ENCODE measurements at regions not wholly inside any gene's neighbourhood (a gene's known extent, or its start where the extent isn't known, plus 50 kb on each side); places are given as distances from the start of the nearest gene placed in this dataset.

- Histone ChIP-seq H3K56ac (ENCODE audit: low read length) (no peak overlapping the region), H3K9ac (ENCODE audit: low read length) (no peak overlapping the region), H4K5ac (ENCODE audit: low read length) (no peak overlapping the region), H3K4me2 (ENCODE audit: low read length) (no peak overlapping the region), H3K36me3 (ENCODE audit: control insufficient read depth, insufficient read depth, low read length) (no peaks in the 10 kb centered on the region), H3K79me1 (ENCODE audit: low read length) (no peaks in the 10 kb centered on the region), H3K18ac (ENCODE audit: low read length) (no peak overlapping the region), H3K79me2 (ENCODE audit: control insufficient read depth, insufficient read depth, low read length) (no peaks in the 10 kb centered on the region), H3K23ac (ENCODE audit: low read length) (no peak overlapping the region), H3K4ac (ENCODE audit: low read depth, low read length) (no peak overlapping the region), H2BK15ac (replicated peaks; ENCODE audit: low read depth) (no peak overlapping the region), H2AK5ac (ENCODE audit: low read length) (no peak overlapping the region), H2BK120ac (ENCODE audit: low read depth, low read length) (no peak overlapping the region), H4K8ac (ENCODE audit: low read depth, low read length) (no peak overlapping the region), H3K27me3 (ENCODE audit: insufficient read depth, low read length, poor library complexity) (no peaks in the 10 kb centered on the region), H2BK5ac (ENCODE audit: low read length) (no peak overlapping the region), H3K4me1 (ENCODE audit: control insufficient read depth, low read depth, low read length) (no peaks in the 10 kb centered on the region), H3K4me3 (ENCODE audit: low read length) (no peak overlapping the region), H3K27ac (ENCODE audit: low read depth, low read length) (no peak overlapping the region)
- WGBS (ENCODE audit: extremely low coverage, insufficient coverage, low lambda C conversion rate), result no CpG with 5 or more reads among the region's 1 CpG
- no peak for DNase-seq
Measured at GRCh38 chr4:53783208-53783859, 192.0 kb upstream of the LNX1 start.

GRCh38 chr4:53782458-53782845 lies 191.2 kb upstream of the LNX1 start:
- Histone ChIP-seq H3K9ac (ENCODE audit: low read length) (no peak overlapping the region), H2BK15ac (replicated peaks; ENCODE audit: low read depth) (no peak overlapping the region), H2AK5ac (ENCODE audit: low read length) (no peak overlapping the region), H4K8ac (ENCODE audit: low read depth, low read length) (no peak overlapping the region), H3K4ac (ENCODE audit: low read depth, low read length) (no peak overlapping the region), H3K79me2 (ENCODE audit: control insufficient read depth, insufficient read depth, low read length) (no peaks in the 10 kb centered on the region), H3K4me2 (ENCODE audit: low read length) (no peak overlapping the region), H3K27ac (ENCODE audit: low read depth, low read length) (no peak overlapping the region), H3K56ac (ENCODE audit: low read length) (no peak overlapping the region), H2BK5ac (ENCODE audit: low read length) (no peak overlapping the region), H3K18ac (ENCODE audit: low read length) (no peak overlapping the region), H3K23ac (ENCODE audit: low read length) (no peak overlapping the region), H3K36me3 (ENCODE audit: control insufficient read depth, insufficient read depth, low read length) (no peaks in the 10 kb centered on the region), H3K4me1 (ENCODE audit: control insufficient read depth, low read depth, low read length) (no peaks in the 10 kb centered on the region), H2BK120ac (ENCODE audit: low read depth, low read length) (no peak overlapping the region), H3K27me3 (ENCODE audit: insufficient read depth, low read length, poor library complexity) (no peaks in the 10 kb centered on the region), H3K79me1 (ENCODE audit: low read length) (no peaks in the 10 kb centered on the region), H3K4me3 (ENCODE audit: low read length) (no peak overlapping the region), H4K5ac (ENCODE audit: low read length) (no peak overlapping the region)
- no CpG with 5 or more reads among the region's 2 CpGs for WGBS (ENCODE audit: extremely low coverage, insufficient coverage, low lambda C conversion rate)
- no peak for DNase-seq

GRCh38 chr4:53781629-53782457 lies 190.6 kb upstream of the LNX1 start:
- Histone ChIP-seq H3K4me2 (ENCODE audit: low read length) (no peak overlapping the region), H3K4me1 (ENCODE audit: control insufficient read depth, low read depth, low read length) (no peaks in the 10 kb centered on the region), H2BK120ac (ENCODE audit: low read depth, low read length) (no peak overlapping the region), H3K36me3 (ENCODE audit: control insufficient read depth, insufficient read depth, low read length) (no peaks in the 10 kb centered on the region), H2BK5ac (ENCODE audit: low read length) (no peak overlapping the region), H4K5ac (ENCODE audit: low read length) (no peak overlapping the region), H3K79me2 (ENCODE audit: control insufficient read depth, insufficient read depth, low read length) (no peaks in the 10 kb centered on the region), H3K23ac (ENCODE audit: low read length) (no peak overlapping the region), H3K9ac (ENCODE audit: low read length) (no peak overlapping the region), H3K4ac (ENCODE audit: low read depth, low read length) (no peak overlapping the region), H3K27me3 (ENCODE audit: insufficient read depth, low read length, poor library complexity) (no peaks in the 10 kb centered on the region), H3K27ac (ENCODE audit: low read depth, low read length) (no peak overlapping the region), H3K18ac (ENCODE audit: low read length) (no peak overlapping the region), H3K56ac (ENCODE audit: low read length) (no peak overlapping the region), H2BK15ac (replicated peaks; ENCODE audit: low read depth) (no peak overlapping the region), H4K8ac (ENCODE audit: low read depth, low read length) (no peak overlapping the region), H3K79me1 (ENCODE audit: low read length) (no peaks in the 10 kb centered on the region), H3K4me3 (ENCODE audit: low read length) (no peak overlapping the region), H2AK5ac (ENCODE audit: low read length) (no peak overlapping the region)
- no CpG with 5 or more reads among the region's 10 CpGs for WGBS (ENCODE audit: extremely low coverage, insufficient coverage, low lambda C conversion rate)
- DNase-seq, result no peak

GRCh38 chr4:53780736-53781400 lies 189.6 kb upstream of the LNX1 start:
- no peak overlapping the region for H2AK5ac ChIP-seq (ENCODE audit: low read length)
- H2BK120ac ChIP-seq (ENCODE audit: low read depth, low read length), result no peak overlapping the region
- no peaks in the 10 kb centered on the region for H3K79me1 ChIP-seq (ENCODE audit: low read length)
- H3K9ac ChIP-seq (ENCODE audit: low read length), result no peak overlapping the region
- no CpG with 5 or more reads among the region's 4 CpGs for WGBS (ENCODE audit: extremely low coverage, insufficient coverage, low lambda C conversion rate)
- no peak overlapping the region for H3K4me3 ChIP-seq (ENCODE audit: low read length)
- no peak overlapping the region for H2BK5ac ChIP-seq (ENCODE audit: low read length)
- H3K27me3 ChIP-seq (ENCODE audit: insufficient read depth, low read length, poor library complexity), result no peaks in the 10 kb centered on the region
- no peak overlapping the region for H3K4ac ChIP-seq (ENCODE audit: low read depth, low read length)
- no peaks in the 10 kb centered on the region for H3K36me3 ChIP-seq (ENCODE audit: control insufficient read depth, insufficient read depth, low read length)
- H3K18ac ChIP-seq (ENCODE audit: low read length), result no peak overlapping the region
- H3K27ac ChIP-seq (ENCODE audit: low read depth, low read length), result no peak overlapping the region
- H3K23ac ChIP-seq (ENCODE audit: low read length), result no peak overlapping the region
- H4K5ac ChIP-seq (ENCODE audit: low read length), result no peak overlapping the region
- no peak overlapping the region for H4K8ac ChIP-seq (ENCODE audit: low read depth, low read length)
- no peak overlapping the region for H3K4me2 ChIP-seq (ENCODE audit: low read length)
- H2BK15ac ChIP-seq (replicated peaks; ENCODE audit: low read depth), result no peak overlapping the region
- DNase-seq, result no peak
- no peaks in the 10 kb centered on the region for H3K79me2 ChIP-seq (ENCODE audit: control insufficient read depth, insufficient read depth, low read length)
- H3K4me1 ChIP-seq (ENCODE audit: control insufficient read depth, low read depth, low read length), result no peaks in the 10 kb centered on the region
- no peak overlapping the region for H3K56ac ChIP-seq (ENCODE audit: low read length)

GRCh38 chr4:53779025-53779424 lies 187.7 kb upstream of the LNX1 start:
- no peak overlapping the region for H3K56ac ChIP-seq (ENCODE audit: low read length)
- no peak overlapping the region for H4K5ac ChIP-seq (ENCODE audit: low read length)
- no peak overlapping the region for H2AK5ac ChIP-seq (ENCODE audit: low read length)
- H4K8ac ChIP-seq (ENCODE audit: low read depth, low read length), result no peak overlapping the region
- no peaks in the 10 kb centered on the region for H3K79me2 ChIP-seq (ENCODE audit: control insufficient read depth, insufficient read depth, low read length)
- no peak overlapping the region for H3K4me2 ChIP-seq (ENCODE audit: low read length)
- DNase-seq, result no peak
- H2BK120ac ChIP-seq (ENCODE audit: low read depth, low read length), result no peak overlapping the region
- no peak overlapping the region for H3K9ac ChIP-seq (ENCODE audit: low read length)
- H3K18ac ChIP-seq (ENCODE audit: low read length), result no peak overlapping the region
- H3K36me3 ChIP-seq (ENCODE audit: control insufficient read depth, insufficient read depth, low read length), result no peaks in the 10 kb centered on the region
- no CpG with 5 or more reads among the region's 3 CpGs for WGBS (ENCODE audit: extremely low coverage, insufficient coverage, low lambda C conversion rate)
- no peak overlapping the region for H3K23ac ChIP-seq (ENCODE audit: low read length)
- no peaks in the 10 kb centered on the region for H3K4me1 ChIP-seq (ENCODE audit: control insufficient read depth, low read depth, low read length)
- H3K4ac ChIP-seq (ENCODE audit: low read depth, low read length), result no peak overlapping the region
- no peak overlapping the region for H3K27ac ChIP-seq (ENCODE audit: low read depth, low read length)
- H3K4me3 ChIP-seq (ENCODE audit: low read length), result no peak overlapping the region
- no peaks in the 10 kb centered on the region for H3K79me1 ChIP-seq (ENCODE audit: low read length)
- no peak overlapping the region for H2BK15ac ChIP-seq (replicated peaks; ENCODE audit: low read depth)
- H2BK5ac ChIP-seq (ENCODE audit: low read length), result no peak overlapping the region
- H3K27me3 ChIP-seq (ENCODE audit: insufficient read depth, low read length, poor library complexity), result no peaks in the 10 kb centered on the region
